WTC11 (cell line): ENCODE measurements at regions not wholly inside any gene's neighbourhood (a gene's known extent, or its start where the extent isn't known, plus 50 kb on each side); places are given as distances from the start of the nearest gene placed in this dataset.

ENCODE experiments used
- ATAC-seq: fragments of 200-7000 bp; cut with Tn5 transposase; 2 replicates; pipeline ENCODE4 v1.10.0; 2021; ENCODE audit warnings: mild to moderate bottlenecking, moderate library complexity
- CTCF ChIA-PET: fragments of 300-600 bp; sonication (Branson Sonifier 250); formaldehyde crosslinking; loops from one replicate; lab custom pipeline; 2021; ENCODE audit warnings: antibody characterized with exemption; lab: Charles Lee
- POLR2A ChIA-PET: fragments of 350-600 bp; sonication (Branson Sonifier 250); formaldehyde crosslinking; loops from one replicate; lab custom pipeline; 2021; ENCODE audit warnings: antibody characterized with exemption; lab: Charles Lee
- DNase-seq: peaks from one replicate; pipeline ENCODE4 v3.0.0; 2021; ENCODE audit warnings: low spot score
- H3K27ac Mint-ChIP-seq: 2 replicates; pipeline ENCODE4 v1.8.0; 2021; ENCODE audit warnings: mixed read lengths
- H3K27me3 Mint-ChIP-seq: 2 replicates; pipeline ENCODE4 v1.8.0; 2021; ENCODE audit warnings: low read depth, mild to moderate bottlenecking, moderate library complexity, mixed read lengths
- H3K36me3 Mint-ChIP-seq: 2 replicates; pipeline ENCODE4 v1.8.0; 2021; ENCODE audit warnings: mixed read lengths
- H3K4me1 Mint-ChIP-seq: 2 replicates; pipeline ENCODE4 v1.8.0; 2022; ENCODE audit warnings: mixed read lengths
- H3K4me3 Mint-ChIP-seq: 2 replicates; pipeline ENCODE4 v1.8.0; 2021; ENCODE audit warnings: mild to moderate bottlenecking, moderate library complexity, mixed read lengths
- H3K9me3 Mint-ChIP-seq: 2 replicates; pipeline ENCODE4 v1.8.0; 2021; ENCODE audit warnings: mixed read lengths
- ARID4B ChIP-seq: sonication (generic); formaldehyde crosslinking; IDR thresholded peaks from 2 replicates; pipeline ENCODE4 v1.8.0; 2023; ENCODE audit warnings: missing genetic modification reagents, mild to moderate bottlenecking, borderline replicate concordance
- ATF1 ChIP-seq: sonication (generic); formaldehyde crosslinking; IDR thresholded peaks from 2 replicates; pipeline ENCODE4 v1.8.1; 2023; ENCODE audit warnings: mild to moderate bottlenecking, moderate library complexity, missing genetic modification reagents
- CREB1 ChIP-seq: sonication (generic); formaldehyde crosslinking; IDR thresholded peaks from 2 replicates; pipeline ENCODE4 v1.8.0; 2023; ENCODE audit warnings: mild to moderate bottlenecking, missing genetic modification reagents
- CREM ChIP-seq: sonication (generic); formaldehyde crosslinking; IDR thresholded peaks from 2 replicates; pipeline ENCODE4 v1.8.1; 2022; ENCODE audit warnings: mild to moderate bottlenecking, missing genetic modification reagents, moderate library complexity
- E2F5 ChIP-seq: sonication (generic); formaldehyde crosslinking; IDR thresholded peaks from 2 replicates; pipeline ENCODE4 v1.8.1; 2022; ENCODE audit warnings: mild to moderate bottlenecking, moderate library complexity, missing genetic modification reagents
- ETV6 ChIP-seq: sonication (generic); formaldehyde crosslinking; IDR thresholded peaks from 2 replicates; pipeline ENCODE4 v1.8.1; 2022; ENCODE audit warnings: mild to moderate bottlenecking, missing genetic modification reagents
- JUN ChIP-seq: sonication (generic); formaldehyde crosslinking; IDR thresholded peaks from 2 replicates; pipeline ENCODE4 v1.8.0; 2023; ENCODE audit warnings: mild to moderate bottlenecking, missing genetic modification reagents
- MXD4 ChIP-seq: fragments of 250-450 bp; sonication (Bioruptor Pico); IDR thresholded peaks from 2 replicates; pipeline ENCODE4 v1.8.0; 2021; ENCODE audit warnings: mild to moderate bottlenecking, moderate library complexity, borderline replicate concordance
- NFE2L1 ChIP-seq: sonication (generic); formaldehyde crosslinking; IDR thresholded peaks from 2 replicates; pipeline ENCODE4 v1.8.1; 2023; ENCODE audit warnings: missing genetic modification reagents
- STAT6 ChIP-seq: sonication (generic); formaldehyde crosslinking; conservative IDR thresholded peaks from 2 replicates; pipeline ENCODE4 v1.8.1; 2023; ENCODE audit warnings: mild to moderate bottlenecking, low read depth, missing genetic modification reagents, moderate library complexity
- ZNF138 ChIP-seq: sonication (generic); formaldehyde crosslinking; conservative IDR thresholded peaks from 2 replicates; pipeline ENCODE4 v1.8.1; 2022; ENCODE audit warnings: mild to moderate bottlenecking, moderate library complexity, missing genetic modification reagents
- ZNF281 ChIP-seq: sonication (generic); formaldehyde crosslinking; IDR thresholded peaks from 2 replicates; pipeline ENCODE4 v1.8.0; 2023; ENCODE audit warnings: mild to moderate bottlenecking, missing genetic modification reagents
- ZNF425 ChIP-seq: fragments of 250-450 bp; sonication (Bioruptor Pico); conservative IDR thresholded peaks from 2 replicates; pipeline ENCODE4 v1.9.0; 2021; ENCODE audit warnings: mild to moderate bottlenecking
- TF ChIP-seq, protein P1 (sequence below): sonication (generic); formaldehyde crosslinking; IDR thresholded peaks from 2 replicates; pipeline ENCODE4 v1.8.1; 2022; ENCODE audit warnings: mild to moderate bottlenecking, missing genetic modification reagents, moderate library complexity, borderline replicate concordance

- TF ChIP-seq CREB1 (no peak), STAT6 (CRISPR knock-in tag) (no peak), CREM (CRISPR knock-in tag) (no peak)
- TF ChIP-seq, protein P1, sequence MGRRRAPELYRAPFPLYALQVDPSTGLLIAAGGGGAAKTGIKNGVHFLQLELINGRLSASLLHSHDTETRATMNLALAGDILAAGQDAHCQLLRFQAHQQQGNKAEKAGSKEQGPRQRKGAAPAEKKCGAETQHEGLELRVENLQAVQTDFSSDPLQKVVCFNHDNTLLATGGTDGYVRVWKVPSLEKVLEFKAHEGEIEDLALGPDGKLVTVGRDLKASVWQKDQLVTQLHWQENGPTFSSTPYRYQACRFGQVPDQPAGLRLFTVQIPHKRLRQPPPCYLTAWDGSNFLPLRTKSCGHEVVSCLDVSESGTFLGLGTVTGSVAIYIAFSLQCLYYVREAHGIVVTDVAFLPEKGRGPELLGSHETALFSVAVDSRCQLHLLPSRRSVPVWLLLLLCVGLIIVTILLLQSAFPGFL (CRISPR knock-in tag) = no peak
These were observed 446.5 kb downstream of the TLE1 start (continued) for GRCh38 chr9:81242866-81243265.

GRCh38 chr9:81239388-81239787 lies 450.0 kb downstream of the TLE1 start:
- Mint-ChIP-seq H3K27ac (no peak overlapping the region), H3K27me3 (no peaks in the 10 kb centered on the region), H3K4me1 (no peaks in the 10 kb centered on the region), H3K9me3 (no peaks in the 10 kb centered on the region), H3K4me3 (no peak overlapping the region), H3K36me3 (no peaks in the 10 kb centered on the region)
- ATAC-seq (no peak), DNase-seq (no peak)
- TF ChIP-seq ARID4B (CRISPR knock-in tag) = no peak
- TF ChIP-seq, all 79 proteins: peak for 0
- ChIA-PET CTCF (no interaction called here), POLR2A (no interaction called here)

DNA sequence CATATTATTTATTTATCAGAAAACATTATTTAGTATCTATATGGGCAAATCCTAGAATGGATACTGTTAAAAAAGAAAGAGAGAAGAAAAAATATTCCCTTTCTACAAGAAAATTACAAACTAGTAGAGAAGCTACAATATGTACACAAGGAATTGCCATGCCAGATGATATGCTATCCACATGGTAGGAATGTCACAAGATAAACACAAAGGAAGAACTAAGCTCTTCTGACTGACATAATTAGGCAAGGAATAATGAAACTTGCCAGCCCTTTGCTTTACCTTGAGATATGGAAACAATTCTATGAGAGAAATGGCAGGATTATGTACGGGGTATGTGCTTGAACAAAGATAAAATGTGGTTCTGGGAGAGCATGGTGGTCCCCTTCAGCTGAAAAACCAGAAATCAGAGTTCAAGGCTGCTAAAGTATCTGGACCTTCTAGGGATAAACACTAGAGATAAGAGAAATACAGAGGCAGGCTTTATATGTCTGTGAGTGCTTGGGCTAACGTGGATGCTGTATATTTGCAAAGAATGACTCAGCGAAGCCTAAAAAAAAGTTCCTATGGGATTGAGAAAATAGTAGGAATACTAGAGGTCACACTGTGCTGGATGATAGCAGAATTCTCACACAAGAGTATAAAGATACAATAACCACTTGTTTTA lies 451.6 kb downstream of the TLE1 start:
- ATAC-seq = no peak
- TF ChIP-seq CREM (CRISPR knock-in tag) = no peak
- no peak for TF ChIP-seq ZNF425
- Mint-ChIP-seq H3K9me3 (no peaks in the 10 kb centered on the region), H3K4me3 (no peak overlapping the region), H3K27ac (no peak overlapping the region; the same call in 1 of the 2 replicates), H3K36me3 (no peaks in the 10 kb centered on the region), H3K27me3 (no peaks in the 10 kb centered on the region), H3K4me1 (no peaks in the 10 kb centered on the region)
- CTCF ChIA-PET = no interaction called here
- DNase-seq = no peak
- POLR2A ChIA-PET = interaction anchor here (0.5 kb wide), 1 partner anchor 229 kb away, joined by 7 read pairs; no protein-coding TSS in a partner anchor

DNA sequence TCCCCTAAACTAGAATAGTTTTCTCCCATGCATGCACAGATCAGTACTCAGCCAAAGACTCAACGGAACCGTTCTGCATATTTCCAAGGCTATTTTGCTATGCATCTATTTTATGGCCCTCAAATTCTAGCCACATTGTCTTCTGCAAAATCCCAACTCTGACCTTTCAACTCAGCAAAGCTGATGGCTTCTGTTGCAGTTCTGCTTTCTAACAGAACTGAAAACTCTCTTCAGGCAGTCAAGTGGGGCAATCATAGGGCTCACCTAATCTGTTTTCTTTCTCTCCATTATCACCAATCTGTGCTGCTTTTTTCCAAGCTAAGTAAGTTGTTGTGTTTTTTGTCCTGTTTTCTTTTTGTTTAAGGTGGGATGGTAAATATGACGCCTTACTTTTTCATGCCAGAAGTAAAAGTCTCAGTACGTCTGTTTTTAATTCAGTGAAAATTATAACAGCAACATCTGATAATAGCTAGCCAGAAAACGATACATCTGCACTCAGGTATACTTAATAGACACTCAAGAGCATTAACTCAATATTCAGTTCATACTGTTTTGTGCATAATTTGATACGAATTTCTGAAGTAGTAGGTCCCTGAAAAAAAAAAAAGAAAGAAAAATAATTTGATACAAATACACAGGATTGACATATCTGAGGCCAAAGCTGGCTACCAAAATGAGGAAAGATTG lies 454.3 kb downstream of the TLE1 start:
- no peaks in the 10 kb centered on the region for H3K36me3 Mint-ChIP-seq
- no peaks in the 10 kb centered on the region for H3K4me1 Mint-ChIP-seq
- H3K4me3 Mint-ChIP-seq = no peak overlapping the region
- POLR2A ChIA-PET = no interaction called here
- ATAC-seq (no peak), DNase-seq (no peak)
- H3K9me3 Mint-ChIP-seq = no peaks in the 10 kb centered on the region
- H3K27me3 Mint-ChIP-seq = no peaks in the 10 kb centered on the region
- H3K27ac Mint-ChIP-seq = no peak overlapping the region
- CTCF ChIA-PET = no interaction called here
- TF ChIP-seq CREB1 (no peak), ETV6 (no peak), E2F5 (no peak), ZNF138 (no peak), ZNF281 (CRISPR knock-in tag) (no peak), MXD4 (CRISPR knock-in tag) (no peak), ATF1 (CRISPR knock-in tag) (no peak), JUN (no peak), NFE2L1 (no peak)
